ENCODE measurements at regions not wholly inside any gene's neighbourhood (a gene's known extent, or its start where the extent isn't known, plus 50 kb on each side); places are given as distances from the start of the nearest gene placed in this dataset.

GRCh38 chr2:51881673-51882072 lies 849.7 kb upstream of the NRXN1 start:
- ATAC-seq (no peak), DNase-seq (ENCODE audit: low read depth in 1 of 2, low spot score in 1 of 2) (no peak), FAIRE-seq (no peak)
- H3K4me1 ChIP-seq: no peaks in the 10 kb centered on the region
- no peak overlapping the region for H3K4me3 ChIP-seq
- CTCF ChIA-PET: no interaction called here
- peaks cover 17% of the 10 kb centered on the region; the same call in 2 of the 3 replicates for H3K9me3 ChIP-seq
- no peak for TF ChIP-seq FOSL2 (IDR thresholded peaks at IDR 0.05)
- no peak for TF ChIP-seq FOSL2 (CRISPR knock-in tag; IDR thresholded peaks at IDR 0.05)
- 0 out of 2 replicates have a peak, but pooled peaks have one; percentile 50 for TF ChIP-seq REST (IDR thresholded peaks at IDR 0.05)
- TF ChIP-seq CBX2 (IDR thresholded peaks at IDR 0.05; ENCODE audit: borderline replicate concordance, low read depth): no peak
- no peak for TF ChIP-seq TFCP2L1 (CRISPR knock-in tag; IDR thresholded peaks at IDR 0.05)
- no peak for TF ChIP-seq BHLHE40 (IDR thresholded peaks at IDR 0.05; ENCODE audit: low read depth, low read length)
- H3K4me2 ChIP-seq: no peak overlapping the region
- POLR2A ChIA-PET: no interaction called here
- WGBS (ENCODE audit: missing lambda C conversion rate): 3% methylated on average over 3 of the region's 3 CpGs
- no peak overlapping the region for H3K27ac ChIP-seq

GRCh38 chr2:51880153-51880552 lies 848.2 kb upstream of the NRXN1 start:
- 0% methylated on average over 1 of the region's 1 CpG for WGBS (ENCODE audit: missing lambda C conversion rate)

GRCh38 chr2:51866361-51866760 lies 834.4 kb upstream of the NRXN1 start:
- ChIA-PET POLR2A (no interaction called here), CTCF (no interaction called here)
- TF ChIP-seq FOXS1 (CRISPR knock-in tag; IDR thresholded peaks at IDR 0.05) (no peak), RCOR1 (IDR thresholded peaks at IDR 0.05; ENCODE audit: low read depth, low read length) (no peak), RNF2 (IDR thresholded peaks at IDR 0.05; ENCODE audit: borderline replicate concordance, low read depth) (no peak), KDM1A (IDR thresholded peaks at IDR 0.05; ENCODE audit: low read depth) (no peak), EHMT2 (IDR thresholded peaks at IDR 0.05; ENCODE audit: low read depth) (no peak), FOSB (CRISPR knock-in tag; IDR thresholded peaks at IDR 0.05) (no peak), ZSCAN20 (CRISPR knock-in tag; IDR thresholded peaks at IDR 0.05) (no peak), JUNB (IDR thresholded peaks at IDR 0.05) (no peak), BHLHE40 (IDR thresholded peaks at IDR 0.05; ENCODE audit: low read depth, low read length) (no peak), EP300 (IDR thresholded peaks at IDR 0.05) (no peak)
- no peak for ATAC-seq
- peaks cover 14% of the 10 kb centered on the region; the same call in 1 of the 3 replicates for H3K9me3 ChIP-seq
- no peak overlapping the region for H3K27ac ChIP-seq
- no peak overlapping the region for H3K4me2 ChIP-seq
- H3K4me3 ChIP-seq: no peak overlapping the region
- FAIRE-seq: no peak
- no peak for DNase-seq (ENCODE audit: low read depth in 1 of 2, low spot score in 1 of 2)
- 15% methylated on average over 2 of the region's 2 CpGs for WGBS (ENCODE audit: missing lambda C conversion rate)
- H3K4me1 ChIP-seq: no peaks in the 10 kb centered on the region

More at GRCh38 chr2:51880153-51880552, 848.2 kb upstream of the NRXN1 start:
- no peak overlapping the region for H3K4me3 ChIP-seq
- no peak for FAIRE-seq
- H3K27ac ChIP-seq: no peak overlapping the region
- no peak for DNase-seq (ENCODE audit: low read depth in 1 of 2, low spot score in 1 of 2)
- peaks cover 18% of the 10 kb centered on the region for H3K9me3 ChIP-seq
- CTCF ChIA-PET: no interaction called here
- no peak for ATAC-seq
- POLR2A ChIA-PET: no interaction called here
- no peak for TF ChIP-seq FOSB (CRISPR knock-in tag; IDR thresholded peaks at IDR 0.05)
- no peak for TF ChIP-seq EP300 (IDR thresholded peaks at IDR 0.05)
- no peak for TF ChIP-seq NR3C1 (IDR thresholded peaks at IDR 0.05)
- TF ChIP-seq BCL3 (IDR thresholded peaks at IDR 0.05): no peak
- TF ChIP-seq ZC3H11A (IDR thresholded peaks at IDR 0.05): no peak
- no peak for TF ChIP-seq BHLHE40 (IDR thresholded peaks at IDR 0.05; ENCODE audit: low read depth, low read length)
- TF ChIP-seq ZSCAN20 (CRISPR knock-in tag; IDR thresholded peaks at IDR 0.05): no peak
- no peak for TF ChIP-seq HOXA7 (CRISPR knock-in tag; IDR thresholded peaks at IDR 0.05)
- no peak for TF ChIP-seq FOSL2 (IDR thresholded peaks at IDR 0.05)
- TF ChIP-seq FOSL2 (CRISPR knock-in tag; IDR thresholded peaks at IDR 0.05): no peak
- no peak for TF ChIP-seq TFCP2L1 (CRISPR knock-in tag; IDR thresholded peaks at IDR 0.05)
- no peak for TF ChIP-seq POLR2AphosphoS2 (conservative IDR thresholded peaks at IDR 0.05; ENCODE audit: low read length)
- no peak for TF ChIP-seq RFX5 (IDR thresholded peaks at IDR 0.05)
- H3K4me2 ChIP-seq: no peak overlapping the region
- H3K4me1 ChIP-seq: no peaks in the 10 kb centered on the region

Measured in A549 (cell line).